AG09309 (cell line): ENCODE measurements at regions not wholly inside any gene's neighbourhood (a gene's known extent, or its start where the extent isn't known, plus 50 kb on each side); places are given as distances from the start of the nearest gene placed in this dataset.
"Not testable (repeated sequence)": the region's sequence is repeated elsewhere in the genome, so short reads cannot be mapped to it uniquely, and the experiment has no call there.

Experiments
- DNase-seq: peaks from one replicate; pipeline ENCODE4 v3.0.0-alpha.2; 2010; ENCODE audit warnings: low read depth
- H3K4me3 ChIP-seq: 2 replicates; pipeline ENCODE4 v1.5.1; 2011; ENCODE audit warnings: mild to moderate bottlenecking, low read depth, low read length, moderate library complexity; ENCODE audit not compliant: control insufficient read depth
- CTCF ChIP-seq: IDR thresholded peaks from 2 replicates; pipeline ENCODE4 v1.5.1; 2011; ENCODE audit warnings: mild to moderate bottlenecking, low read depth, low read length, inconsistent platforms; ENCODE audit not compliant: insufficient read depth, control insufficient read depth; ENCODE audit errors: missing control alignments

- TF ChIP-seq CTCF, result no peak
- no peak overlapping the region for H3K4me3 ChIP-seq
- DNase-seq, result no peak
These were observed 152.6 kb downstream of the RTL9 start for GRCh38 chrX:110511238-110511637.

GRCh38 chrX:110512341-110512740 is 153.7 kb downstream of the RTL9 start:
- no peak for DNase-seq
- no peak for TF ChIP-seq CTCF
- no peak overlapping the region for H3K4me3 ChIP-seq

- DNase-seq, result no peak
- no peak for TF ChIP-seq CTCF
- no peak overlapping the region for H3K4me3 ChIP-seq
These were observed 155.9 kb downstream of the RTL9 start for GRCh38 chrX:110514509-110514908.

GRCh38 chrX:110519501-110519900 is 160.9 kb downstream of the RTL9 start:
- no peak for TF ChIP-seq CTCF
- no peak for DNase-seq

GRCh38 chrX:110519906-110520452 is 161.3 kb downstream of the RTL9 start:
- no peak for TF ChIP-seq CTCF
- no peak for DNase-seq
- H3K4me3 ChIP-seq, result no peak overlapping the region

More at GRCh38 chrX:110519501-110519900, 160.9 kb downstream of the RTL9 start:
- H3K4me3 ChIP-seq, result no peak overlapping the region

GRCh38 chrX:110520652-110521051 is 162.0 kb downstream of the RTL9 start:
- not testable (repeated sequence) for H3K4me3 ChIP-seq, DNase-seq

- H3K4me3 ChIP-seq, result no peak overlapping the region
- no peak for DNase-seq
- no peak for TF ChIP-seq CTCF
These were observed 173.4 kb downstream of the RTL9 start for GRCh38 chrX:110531873-110532580.
